Small intestine (tissue), 7 donors: ENCODE measurements at regions not wholly inside any gene's neighbourhood (a gene's known extent, or its start where the extent isn't known, plus 50 kb on each side); places are given as distances from the start of the nearest gene placed in this dataset.
"Not testable (repeated sequence)": the region's sequence is repeated elsewhere in the genome, so short reads cannot be mapped to it uniquely, and the experiment has no call there.

Experiments
- DNase-seq, 2 donors: peaks; one replicate each; pipeline versions ENCODE4 v3.0.0 to v3.0.0-alpha.2; 2013
- FAIRE-seq: peaks from 2 replicates; lab custom pipeline; 2012; peaks lifted over from hg19 to GRCh38; lab: Jason Lieb, UNC
- H3K27ac ChIP-seq, 3 donors: one replicate each; pipeline ENCODE4 v1.5.1; 2013; ENCODE audit warnings: low read length in 2 of 3, mild to moderate bottlenecking in 2 of 3, control low read depth in 1 of 3, inconsistent platforms in 1 of 3, low read depth in 1 of 3, moderate library complexity in 1 of 3
- H3K27me3 ChIP-seq, 3 donors: one replicate each; pipeline ENCODE4 v1.6.1; 2013; ENCODE audit warnings: low read length in 3 of 3, inconsistent platforms in 1 of 3; ENCODE audit not compliant: control insufficient read depth in 3 of 3, insufficient read depth in 3 of 3
- H3K36me3 ChIP-seq, 3 donors: one replicate each; pipeline ENCODE4 v1.6.1; 2013; ENCODE audit warnings: low read length in 3 of 3, inconsistent platforms in 1 of 3, low read depth in 1 of 3, mild to moderate bottlenecking in 1 of 3, moderate library complexity in 1 of 3; ENCODE audit not compliant: control insufficient read depth in 3 of 3, insufficient read depth in 2 of 3
- H3K4me1 ChIP-seq, 3 donors: one replicate each; pipeline ENCODE4 v1.6.1; 2013; ENCODE audit warnings: low read length in 2 of 3, inconsistent platforms in 1 of 3, low read depth in 1 of 3, mild to moderate bottlenecking in 1 of 3, moderate library complexity in 1 of 3; ENCODE audit not compliant: control insufficient read depth in 3 of 3, insufficient read depth in 2 of 3
- H3K4me3 ChIP-seq, 3 donors: one replicate each; pipeline ENCODE4 v1.5.1; 2013; ENCODE audit warnings: low read length in 3 of 3, control low read depth in 1 of 3, inconsistent platforms in 1 of 3, low read depth in 1 of 3, mild to moderate bottlenecking in 1 of 3, moderate library complexity in 1 of 3
- H3K9me3 ChIP-seq, 2 donors: one replicate each; pipeline ENCODE4 v1.6.1; 2013; ENCODE audit warnings: low read depth in 1 of 2, low read length in 1 of 2; ENCODE audit not compliant: control insufficient read depth in 2 of 2, insufficient read depth in 1 of 2
- WGBS, 3 donors: extraction: QIAGEN DNeasy Blood & Tissue Kit; methylation state at CpG; one replicate each; pipeline ENCODE4 v1.1.7; 2013; 5-methylcytosine and 5-hydroxymethylcytosine counted together
- donor health status: healthy with polysubstance abuse.
- donor health status: control.
- donor health status: control.
- donor health status: Bipolar disorder and iron deficiency.
- donor health status: healthy.

DNA sequence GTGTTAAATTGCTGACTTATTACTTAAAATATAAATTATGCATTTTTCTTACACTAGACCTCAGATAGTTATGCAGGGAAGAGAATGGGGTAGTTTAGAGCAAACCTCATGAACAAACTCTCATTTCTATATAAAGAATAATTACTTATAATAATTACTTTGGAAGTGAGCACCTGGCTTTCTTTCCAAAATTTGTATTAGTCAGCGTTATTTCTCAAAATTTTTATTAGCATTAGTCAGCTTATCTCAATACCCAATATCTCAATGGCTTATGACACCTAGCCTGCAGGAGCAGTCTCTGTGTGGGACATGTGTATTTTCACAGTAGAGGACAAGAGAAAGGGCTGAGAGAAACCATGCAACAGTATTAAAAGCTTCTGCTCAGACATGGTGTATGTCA is 849.2 kb upstream of the HS3ST5 start:
- no peak for FAIRE-seq
- Histone ChIP-seq H3K27ac (no peak overlapping the region), H3K36me3 (no peaks in the 10 kb centered on the region), H3K4me1 (no peaks in the 10 kb centered on the region), H3K9me3 (peaks cover 0 to 2% of the 10 kb centered on the region in 2 donors), H3K27me3 (no peaks in the 10 kb centered on the region), H3K4me3 (no peak overlapping the region)
- no peak for DNase-seq
- 76 to 93% (median 80%) methylated on average over 1 of the region's 1 CpG for WGBS, 3 donors

DNA sequence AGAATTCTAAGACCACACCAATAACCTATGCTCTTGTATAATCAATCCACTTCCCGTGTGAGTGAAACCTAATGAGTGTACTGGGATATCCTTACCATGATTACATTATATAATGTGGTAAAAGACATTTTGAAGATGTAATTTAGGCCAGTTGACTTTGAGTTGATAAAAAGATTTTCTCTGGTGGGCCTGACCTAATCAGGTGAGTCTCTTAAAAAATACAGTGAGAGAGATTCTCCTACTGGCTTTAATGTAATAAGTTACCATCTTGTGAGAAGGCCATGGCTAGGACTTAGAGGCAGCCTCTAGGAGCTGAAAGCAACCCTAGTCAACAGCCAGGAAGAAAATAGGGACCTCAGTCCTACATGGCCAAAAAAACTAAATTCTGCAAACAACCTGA is 847.7 kb upstream of the HS3ST5 start:
- Histone ChIP-seq H3K4me1 (no peaks in the 10 kb centered on the region), H3K27me3 (no peaks in the 10 kb centered on the region), H3K27ac (no peak overlapping the region), H3K9me3 (peaks cover 0 to 2% of the 10 kb centered on the region in 2 donors), H3K36me3 (no peaks in the 10 kb centered on the region), H3K4me3 (no peak overlapping the region)
- 77 to 89% (median 84%) methylated on average over 1 of the region's 1 CpG for whole genome bisulfite sequencing, 3 donors
- DNase-seq (no peak), FAIRE-seq (no peak)

DNA sequence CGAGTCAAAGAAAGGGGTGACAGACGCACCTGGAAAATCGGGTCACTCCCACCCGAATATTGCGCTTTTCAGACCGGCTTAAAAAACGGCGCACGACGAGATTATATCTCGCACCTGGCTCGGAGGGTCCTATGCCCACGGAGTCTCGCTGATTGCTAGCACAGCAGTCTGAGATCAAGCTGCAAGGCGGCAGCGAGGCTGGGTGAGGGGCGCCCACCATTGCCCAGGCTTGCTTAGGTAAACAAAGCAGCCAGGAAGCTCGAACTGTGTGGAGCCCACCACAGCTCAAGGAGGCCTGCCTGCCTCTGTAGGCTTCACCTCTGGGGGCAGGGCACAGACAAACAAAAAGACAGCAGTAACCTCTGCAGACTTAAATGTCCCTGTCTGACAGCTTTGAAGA is 832.6 kb upstream of the HS3ST5 start:
- WGBS, 3 donors = 91 to 92% (median 92%) methylated on average over 15 to 18 of the region's 18 CpGs
- not testable (repeated sequence) for DNase-seq, H3K27ac ChIP-seq, H3K36me3 ChIP-seq, H3K4me1 ChIP-seq, H3K9me3 ChIP-seq, FAIRE-seq, H3K4me3 ChIP-seq, H3K27me3 ChIP-seq

DNA sequence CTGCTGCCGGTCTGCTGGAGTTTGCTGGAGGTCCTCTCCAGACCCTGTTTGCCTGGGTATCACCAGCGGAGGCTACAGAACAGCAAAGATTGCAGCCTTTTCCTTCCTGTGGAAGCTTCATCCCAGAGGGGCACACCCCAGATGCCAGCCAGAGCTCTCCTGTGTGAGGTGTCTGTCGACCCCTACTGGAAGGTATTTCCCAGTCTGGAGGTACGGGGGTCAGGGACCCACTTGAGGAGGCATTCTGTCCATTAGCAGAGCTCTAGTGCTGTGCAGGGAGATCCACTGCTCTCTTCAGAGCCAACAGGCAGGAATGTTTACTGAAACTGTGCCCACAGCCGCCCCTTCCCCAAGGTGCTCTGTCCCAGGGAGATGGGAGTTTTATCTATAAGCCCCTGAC is 823.1 kb upstream of the HS3ST5 start:
- DNase-seq, H3K27ac ChIP-seq, H3K4me3 ChIP-seq, H3K27me3 ChIP-seq, H3K4me1 ChIP-seq, FAIRE-seq, H3K36me3 ChIP-seq, H3K9me3 ChIP-seq: not testable (repeated sequence)
- WGBS, 3 donors = 54 to 72% (median 65%) methylated on average over 5 of the region's 5 CpGs

DNA sequence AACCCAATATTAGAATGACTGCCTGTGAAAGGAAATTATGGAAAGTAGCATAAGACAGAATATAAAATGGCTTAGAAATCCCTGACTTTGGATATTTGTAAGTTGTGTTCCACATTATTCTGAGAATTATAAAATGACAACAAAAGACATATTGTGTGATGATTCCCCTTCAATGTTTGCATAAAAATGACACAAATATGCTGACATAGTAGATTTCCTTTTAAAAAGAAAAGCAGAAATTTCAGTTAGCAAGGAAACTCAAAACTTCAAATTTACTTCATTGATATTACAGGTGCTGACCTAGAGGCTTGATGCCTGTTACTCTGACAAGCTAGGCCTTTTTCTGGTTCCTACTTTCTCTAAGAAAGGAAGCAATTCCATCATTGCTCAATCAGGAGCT is 816.9 kb upstream of the HS3ST5 start:
- Histone ChIP-seq H3K27me3 (no peaks in the 10 kb centered on the region), H3K27ac (no peak overlapping the region), H3K9me3 (no peaks in the 10 kb centered on the region), H3K4me3 (no peak overlapping the region), H3K4me1 (no peaks in the 10 kb centered on the region), H3K36me3 (no peaks in the 10 kb centered on the region)
- no peak for DNase-seq
- FAIRE-seq = no peak

DNA sequence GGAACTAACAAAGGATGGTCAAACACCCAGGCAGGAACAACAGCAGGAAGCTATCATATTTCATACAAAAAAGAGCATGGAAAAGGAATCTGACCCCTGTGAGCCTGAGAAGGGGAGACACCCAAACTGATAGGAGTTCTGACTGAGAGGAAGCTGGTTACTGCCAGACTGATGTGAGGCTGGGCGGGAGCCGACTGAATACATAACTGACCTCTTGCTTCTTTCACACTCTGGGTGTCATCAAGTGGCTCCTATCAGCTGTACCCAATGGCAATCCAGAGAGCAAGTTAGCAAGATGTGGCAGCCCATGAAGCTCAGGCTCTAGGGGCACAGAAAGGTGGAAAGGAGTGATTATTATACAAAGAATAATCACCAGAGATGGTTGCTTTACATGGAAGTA is 795.1 kb upstream of the HS3ST5 start:
- DNase-seq (no peak), FAIRE-seq (no peak)
- no peaks in the 10 kb centered on the region for H3K36me3 ChIP-seq
- H3K27me3 ChIP-seq = no peaks in the 10 kb centered on the region
- no peaks in the 10 kb centered on the region for H3K9me3 ChIP-seq
- no peaks in the 10 kb centered on the region for H3K4me1 ChIP-seq
- no peak overlapping the region for H3K27ac ChIP-seq
- H3K4me3 ChIP-seq = no peak overlapping the region
- WGBS, 3 donors = 60 to 71% (median 62%) methylated on average over 2 of the region's 2 CpGs

DNA sequence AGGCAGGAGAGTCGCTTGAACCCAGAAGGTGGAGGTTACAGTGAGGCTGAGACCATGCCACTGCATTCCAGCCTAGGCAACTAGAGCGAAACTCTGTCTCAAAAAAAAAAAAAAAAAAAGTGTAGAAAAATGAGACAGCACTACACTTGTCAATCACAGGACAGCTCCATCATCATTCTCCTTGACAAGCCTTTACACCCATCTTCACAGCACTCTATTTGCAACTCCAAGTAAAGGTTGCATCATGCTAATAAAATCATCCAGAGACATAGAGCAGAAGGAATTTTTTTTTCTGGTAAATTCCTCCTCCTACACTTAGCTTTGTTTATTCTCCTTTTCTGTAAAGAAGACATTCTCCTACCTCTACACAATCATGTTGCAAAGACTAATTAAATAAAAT is 791.0 kb upstream of the HS3ST5 start:
- FAIRE-seq = no peak
- Histone ChIP-seq H3K4me3 (no peak overlapping the region), H3K4me1 (no peaks in the 10 kb centered on the region), H3K27ac (no peak overlapping the region), H3K36me3 (no peaks in the 10 kb centered on the region), H3K9me3 (peaks cover 0 to 6% of the 10 kb centered on the region in 2 donors), H3K27me3 (no peaks in the 10 kb centered on the region)
- 80 to 91% (median 85%) methylated on average over 1 to 2 of the region's 2 CpGs for WGBS, 3 donors
- no peak for DNase-seq

DNA sequence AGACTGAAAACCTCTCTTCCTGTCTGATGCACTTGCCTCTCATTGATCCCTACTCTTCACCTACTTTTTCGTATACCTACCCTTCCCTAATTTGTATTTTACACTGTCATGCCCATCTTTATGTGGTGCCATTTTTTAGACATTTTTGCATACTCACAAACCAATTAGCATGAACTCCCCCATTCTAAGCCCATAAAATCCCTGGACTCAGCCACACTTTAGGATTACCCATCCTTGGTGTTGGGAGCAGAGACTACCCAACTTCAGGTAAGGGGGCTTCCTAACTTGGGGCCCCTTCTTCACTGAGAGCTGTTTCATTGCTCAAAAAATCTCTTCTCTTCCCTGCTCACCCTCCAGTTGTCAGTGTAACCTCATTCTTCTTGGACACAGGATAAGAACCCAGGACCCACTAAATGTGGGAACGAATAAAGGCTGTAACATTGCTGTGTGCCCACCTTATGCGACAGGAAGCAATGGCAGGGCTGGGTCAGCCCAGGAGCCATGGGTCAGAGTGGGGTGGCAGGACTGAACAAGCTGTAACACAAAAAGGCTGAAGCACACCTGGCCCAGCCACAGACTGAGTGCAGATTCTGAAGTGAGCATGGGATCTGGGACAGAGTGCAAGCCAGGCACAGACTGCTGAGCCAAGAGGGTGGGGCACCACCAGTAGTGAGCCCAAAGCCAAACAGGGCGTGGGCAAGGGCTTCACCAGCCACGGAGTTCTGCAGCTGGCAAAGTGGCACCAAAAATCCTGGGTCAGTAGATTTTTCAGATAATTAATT is 789.1 kb upstream of the HS3ST5 start:
- Histone ChIP-seq H3K9me3 (peaks cover 0 to 6% of the 10 kb centered on the region in 2 donors), H3K36me3 (no peaks in the 10 kb centered on the region), H3K4me3 (no peak overlapping the region), H3K27me3 (no peaks in the 10 kb centered on the region), H3K4me1 (no peaks in the 10 kb centered on the region), H3K27ac (no peak overlapping the region)
- no peak for FAIRE-seq
- WGBS, 3 donors = 65 to 84% (median 71%) methylated on average over 5 of the region's 5 CpGs
- no peak for DNase-seq

DNA sequence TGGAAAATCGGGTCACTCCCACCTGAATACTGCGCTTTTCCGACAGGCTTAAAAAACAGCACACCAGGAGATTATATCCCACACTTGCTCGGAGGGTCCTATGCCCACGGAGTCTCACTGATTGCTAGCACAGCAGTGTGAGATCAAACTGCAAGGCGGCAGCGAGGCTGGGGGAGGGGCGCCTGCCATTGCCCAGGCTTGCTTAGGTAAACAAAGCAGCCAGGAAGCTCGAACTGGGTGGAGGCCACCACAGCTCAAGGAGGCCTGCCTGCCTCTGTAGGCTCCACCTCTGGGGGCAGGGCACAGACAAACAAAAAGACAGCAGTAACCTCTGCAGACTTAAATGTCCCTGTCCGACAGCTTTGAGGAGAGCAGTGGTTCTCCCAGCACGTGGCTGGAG is 778.7 kb upstream of the HS3ST5 start:
- not testable (repeated sequence) for H3K27ac ChIP-seq, H3K4me3 ChIP-seq, H3K27me3 ChIP-seq, H3K36me3 ChIP-seq, FAIRE-seq, H3K4me1 ChIP-seq, H3K9me3 ChIP-seq, DNase-seq
- 81 to 88% (median 85%) methylated on average over 9 to 11 of the region's 11 CpGs for WGBS, 3 donors
